T-cell (primary cell): ENCODE measurements at regions not wholly inside any gene's neighbourhood (a gene's known extent, or its start where the extent isn't known, plus 50 kb on each side); places are given as distances from the start of the nearest gene placed in this dataset.

ENCODE experiments used
- ATAC-seq, 4 experiments: fragments of 200-7000 bp in 3 of 4; fragments of 150-1000 bp in 1 of 4; cut with Tn5 transposase; replicated peaks in 1 of 4; 1 replicate in 3 of 4; 2 replicates in 1 of 4; pipeline ENCODE4 v1.10.0; 2021; ENCODE audit warnings: moderate library complexity in 3 of 4, mild to moderate bottlenecking in 2 of 4, moderate number of reproducible peaks in 1 of 4
- CTCF ChIA-PET, 2 donors: fragments of 300-600 bp; sonication (Branson Sonifier 250); formaldehyde crosslinking; loops; one replicate each; lab custom pipeline; 2022; ENCODE audit warnings: antibody characterized with exemption in 2 of 2; lab: Charles Lee
- POLR2A ChIA-PET, 2 donors: fragments of 300-600 bp; sonication (Branson Sonifier 250); formaldehyde crosslinking; loops; one replicate each; lab custom pipeline; 2022; ENCODE audit warnings: antibody characterized with exemption in 2 of 2; lab: Charles Lee
- DNase-seq, 35 experiments: peaks; one replicate each; pipeline versions ENCODE4 v3.0.0 to v3.0.0-alpha.2; 2013 to 2023
- H3K27ac ChIP-seq: one replicate; pipeline ENCODE4 v1.5.1; 2013; ENCODE audit warnings: low read length
- H3K27me3 ChIP-seq, 2 experiments: replicated peaks in 1 of 2; 1 replicate in 1 of 2; 2 replicates in 1 of 2; pipeline versions ENCODE4 v1.6.1 to v1.7.0; 2013; ENCODE audit warnings: low read length in 1 of 2, mixed read lengths in 1 of 2; ENCODE audit not compliant: control insufficient read depth in 2 of 2, insufficient read depth in 2 of 2; ENCODE audit errors: extremely low read depth in 1 of 2
- H3K36me3 ChIP-seq, 2 donors: 1 replicate in 1 of 2; 2 replicates in 1 of 2; pipeline versions ENCODE4 v1.6.1 to v1.7.0; 2013; ENCODE audit warnings: low read length in 1 of 2; ENCODE audit not compliant: control insufficient read depth in 2 of 2, insufficient read depth in 1 of 2; ENCODE audit errors: extremely low read depth in 1 of 2
- H3K4me1 ChIP-seq, 2 experiments: 1 replicate in 1 of 2; 2 replicates in 1 of 2; pipeline versions ENCODE4 v1.6.1 to v1.7.0; 2013; ENCODE audit warnings: low read length in 2 of 2, mixed read lengths in 1 of 2; ENCODE audit not compliant: insufficient read depth in 2 of 2, control insufficient read depth in 1 of 2; ENCODE audit errors: extremely low read depth in 1 of 2
- H3K4me3 ChIP-seq, 2 donors: 1 replicate in 1 of 2; 2 replicates in 1 of 2; pipeline versions ENCODE4 v1.5.1 to v1.7.0; 2013; ENCODE audit warnings: mild to moderate bottlenecking in 2 of 2, low read length in 1 of 2, moderate library complexity in 1 of 2; ENCODE audit not compliant: control insufficient read depth in 1 of 2; ENCODE audit errors: extremely low read depth in 1 of 2
- H3K9me3 ChIP-seq: 2 replicates; pipeline ENCODE4 v1.7.0; 2013
- H3K27ac Mint-ChIP-seq, 2 donors: one replicate each; pipeline ENCODE4 v1.8.0; 2020 to 2021; ENCODE audit warnings: mild to moderate bottlenecking in 2 of 2, mixed read lengths in 2 of 2
- H3K27me3 Mint-ChIP-seq, 2 donors: one replicate each; pipeline ENCODE4 v1.8.0; 2021 to 2022; ENCODE audit warnings: mixed read lengths in 2 of 2
- H3K36me3 Mint-ChIP-seq: one replicate; pipeline ENCODE4 v1.8.0; 2021; ENCODE audit warnings: mixed read lengths
- H3K4me1 Mint-ChIP-seq, 3 donors: one replicate each; pipeline ENCODE4 v1.8.0; 2020 to 2022; ENCODE audit warnings: mixed read lengths in 3 of 3, mild to moderate bottlenecking in 1 of 3
- H3K4me3 Mint-ChIP-seq, 3 donors: one replicate each; pipeline ENCODE4 v1.8.0; 2020 to 2022; ENCODE audit warnings: mild to moderate bottlenecking in 3 of 3, mixed read lengths in 3 of 3, moderate library complexity in 3 of 3
- H3K9me3 Mint-ChIP-seq, 3 donors: one replicate each; pipeline ENCODE4 v1.8.0; 2020 to 2022; ENCODE audit warnings: mixed read lengths in 3 of 3
- WGBS: methylation state at CpG from one replicate; pipeline ENCODE4 v1.1.5; 2013; ENCODE audit warnings: missing lambda C conversion rate; ENCODE audit not compliant: insufficient coverage; 5-methylcytosine and 5-hydroxymethylcytosine counted together

DNA sequence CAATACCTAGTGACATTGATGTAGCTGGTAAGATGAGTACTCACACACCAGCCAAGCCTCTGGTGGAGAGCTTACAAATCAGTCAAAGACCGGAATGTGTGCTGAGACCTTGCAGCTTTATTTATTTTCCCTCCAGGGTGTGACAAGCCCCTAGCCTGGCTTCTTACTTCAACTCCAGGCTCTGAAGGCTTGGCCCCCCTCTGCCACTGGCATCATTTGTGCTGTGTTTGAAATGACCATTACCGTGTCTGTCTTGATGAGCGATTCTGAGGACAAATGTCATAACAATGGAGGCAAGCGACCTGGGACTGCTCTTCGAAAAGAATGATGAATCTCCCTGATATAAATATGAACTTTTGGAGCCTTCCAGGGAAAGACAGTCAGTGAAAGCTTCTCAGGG is 749.9 kb upstream of the HS6ST1 start:
- Histone ChIP-seq H3K27me3 (no peaks in the 10 kb centered on the region), H3K4me1 (no peaks in the 10 kb centered on the region), H3K9me3 (no peaks in the 10 kb centered on the region), H3K4me3 (no peak overlapping the region), H3K36me3 (no peaks in the 10 kb centered on the region), H3K27ac (no peak overlapping the region)
- no peak for DNase-seq
- H3K36me3 Mint-ChIP-seq = no peaks in the 10 kb centered on the region
- no peaks in the 10 kb centered on the region for H3K9me3 Mint-ChIP-seq
- no peak overlapping the region for H3K4me3 Mint-ChIP-seq
- POLR2A ChIA-PET = no interaction called here
- no peaks in the 10 kb centered on the region for H3K27me3 Mint-ChIP-seq
- WGBS = 71% methylated on average over 1 of the region's 5 CpGs
- no peak overlapping the region for H3K27ac Mint-ChIP-seq
- ATAC-seq = no peak
- CTCF ChIA-PET = no interaction called here
- no peaks in the 10 kb centered on the region for H3K4me1 Mint-ChIP-seq

DNA sequence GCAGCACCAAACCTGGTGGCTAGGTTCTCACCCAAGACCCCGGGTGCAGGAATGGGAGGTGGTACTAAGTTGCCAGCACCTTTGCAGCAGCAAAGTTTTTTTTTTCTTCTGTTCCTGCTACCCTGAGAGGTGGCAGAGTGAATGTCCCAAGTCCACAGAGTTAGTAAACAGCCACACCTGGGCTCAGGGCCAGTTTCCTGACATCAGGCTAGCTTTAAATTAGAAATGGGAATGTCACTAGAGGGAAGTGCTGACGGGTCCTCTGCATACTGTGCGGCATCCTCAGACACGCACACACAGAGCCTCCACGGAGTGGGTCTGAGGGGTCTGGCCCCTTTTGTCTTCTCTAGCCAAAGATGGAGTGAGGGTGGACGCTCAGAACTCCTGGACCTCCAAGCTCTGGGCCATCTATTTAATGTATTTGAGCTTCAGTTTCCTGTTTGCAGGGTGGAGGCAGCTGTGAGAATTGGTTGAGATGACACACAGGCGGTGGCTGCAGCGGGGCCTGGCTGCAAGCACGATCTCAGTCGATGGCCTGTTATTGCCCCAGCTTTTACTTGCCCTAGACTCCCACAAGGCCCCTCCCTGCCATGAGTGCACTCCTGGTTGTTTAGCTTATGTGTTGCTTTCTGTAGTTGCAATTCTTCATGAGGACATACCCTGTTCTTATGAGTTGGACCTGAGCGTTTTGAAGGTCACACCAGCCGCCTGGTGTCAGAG is 751.4 kb upstream of the HS6ST1 start:
- Mint-ChIP-seq H3K4me3 (no peak overlapping the region), H3K36me3 (no peaks in the 10 kb centered on the region), H3K27me3 (no peaks in the 10 kb centered on the region), H3K4me1 (no peaks in the 10 kb centered on the region), H3K9me3 (no peaks in the 10 kb centered on the region), H3K27ac (no peak overlapping the region)
- H3K4me3 ChIP-seq = no peak overlapping the region
- no peaks in the 10 kb centered on the region for H3K9me3 ChIP-seq
- ChIA-PET POLR2A (no interaction called here), CTCF (no interaction called here)
- no peak for DNase-seq
- no peak overlapping the region for H3K27ac ChIP-seq
- no peaks in the 10 kb centered on the region for H3K4me1 ChIP-seq
- no peaks in the 10 kb centered on the region for H3K27me3 ChIP-seq
- no peak for ATAC-seq
- no peaks in the 10 kb centered on the region for H3K36me3 ChIP-seq
- 92% methylated on average over 6 of the region's 12 CpGs for whole genome bisulfite sequencing

DNA sequence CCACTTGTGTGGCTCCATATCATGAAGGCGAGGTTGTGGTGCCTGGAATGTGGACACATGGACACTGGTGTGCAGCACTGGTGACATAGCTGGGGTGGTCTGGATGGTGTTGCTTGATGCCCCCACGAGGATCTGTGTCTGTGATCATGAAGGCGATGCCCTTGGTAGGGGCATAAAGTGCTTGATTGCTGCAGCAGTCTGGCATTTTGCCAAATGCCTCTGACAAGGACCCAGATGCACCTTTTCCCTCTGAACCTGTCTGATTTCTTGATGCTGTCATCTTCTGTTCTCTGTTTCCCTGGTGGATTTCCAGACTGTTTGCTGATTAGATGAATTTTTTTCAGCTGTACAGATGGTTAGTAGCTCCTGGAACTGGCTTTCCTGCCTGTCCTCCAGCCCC is 752.0 kb upstream of the HS6ST1 start:
- Histone ChIP-seq H3K9me3 (no peaks in the 10 kb centered on the region), H3K4me3 (no peak overlapping the region), H3K27ac (no peak overlapping the region), H3K27me3 (no peaks in the 10 kb centered on the region), H3K36me3 (no peaks in the 10 kb centered on the region), H3K4me1 (no peaks in the 10 kb centered on the region)
- POLR2A ChIA-PET = no interaction called here
- no peaks in the 10 kb centered on the region for H3K36me3 Mint-ChIP-seq
- CTCF ChIA-PET = no interaction called here
- DNase-seq (no peak), ATAC-seq (no peak)
- H3K27ac Mint-ChIP-seq = no peak overlapping the region
- H3K9me3 Mint-ChIP-seq = no peaks in the 10 kb centered on the region
- H3K27me3 Mint-ChIP-seq = no peaks in the 10 kb centered on the region
- H3K4me1 Mint-ChIP-seq = no peaks in the 10 kb centered on the region
- WGBS = 55% methylated on average over 3 of the region's 3 CpGs
- H3K4me3 Mint-ChIP-seq = no peak overlapping the region

DNA sequence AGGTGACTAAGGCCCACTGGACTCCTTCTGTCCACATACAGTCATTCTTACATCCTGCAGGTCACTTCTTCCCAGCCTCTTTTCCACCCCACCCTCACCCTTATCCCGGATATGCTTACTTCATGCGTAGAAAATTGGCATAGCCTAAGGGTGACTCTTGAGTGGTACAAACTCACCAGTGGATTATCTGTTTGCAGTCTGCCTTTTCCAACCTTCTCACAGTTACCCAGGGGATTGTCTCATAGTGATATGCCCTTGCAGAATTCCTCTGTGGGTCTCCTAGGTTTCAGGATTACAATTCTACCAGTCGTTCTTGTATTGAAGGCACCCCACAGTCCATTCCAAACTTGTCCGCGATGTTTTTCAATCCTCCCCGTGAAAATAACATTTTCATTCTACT is 752.9 kb upstream of the HS6ST1 start:
- no peak overlapping the region for H3K27ac Mint-ChIP-seq
- no peaks in the 10 kb centered on the region for H3K27me3 Mint-ChIP-seq
- no peak for DNase-seq
- no peak overlapping the region for H3K4me3 Mint-ChIP-seq
- 85% methylated on average over 3 of the region's 6 CpGs for WGBS
- H3K9me3 ChIP-seq = no peaks in the 10 kb centered on the region
- no peak for ATAC-seq
- ChIA-PET POLR2A (no interaction called here), CTCF (no interaction called here)
- H3K4me1 Mint-ChIP-seq = no peaks in the 10 kb centered on the region
- no peak overlapping the region for H3K27ac ChIP-seq
- no peaks in the 10 kb centered on the region for H3K36me3 Mint-ChIP-seq
- no peaks in the 10 kb centered on the region for H3K36me3 ChIP-seq
- no peak overlapping the region for H3K4me3 ChIP-seq
- no peaks in the 10 kb centered on the region for H3K27me3 ChIP-seq
- no peaks in the 10 kb centered on the region for H3K9me3 Mint-ChIP-seq
- H3K4me1 ChIP-seq = no peaks in the 10 kb centered on the region

DNA sequence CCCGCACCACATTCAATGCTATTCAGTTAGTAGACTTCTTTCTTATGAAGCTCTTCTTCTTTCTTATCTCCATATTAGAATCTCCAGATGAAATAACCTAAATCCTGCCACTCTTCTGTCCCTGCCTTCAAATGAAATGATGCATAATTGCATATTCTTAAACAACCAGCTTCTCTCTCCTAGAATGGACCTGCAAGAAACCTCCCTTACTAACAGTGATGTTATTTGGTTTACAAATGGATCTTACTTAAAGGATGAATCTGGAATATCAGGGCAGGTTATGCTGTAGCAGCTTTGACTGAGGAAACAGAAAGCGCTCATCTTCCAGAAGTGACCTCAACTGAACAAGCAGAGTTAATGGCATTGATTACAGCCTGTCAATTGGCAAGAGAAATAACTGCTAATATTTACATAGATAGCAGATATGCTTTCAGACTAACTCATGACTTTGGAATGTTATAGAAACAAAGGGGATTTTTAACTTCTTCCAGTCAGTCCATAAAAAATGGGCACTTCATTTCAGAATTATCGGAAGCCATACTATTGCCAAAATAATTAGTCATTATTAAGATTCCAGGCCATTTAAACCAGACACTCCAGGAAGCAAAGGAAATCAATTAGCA is 755.7 kb upstream of the HS6ST1 start:
- H3K27me3 Mint-ChIP-seq = no peaks in the 10 kb centered on the region
- WGBS = 100% methylated on average over 1 of the region's 3 CpGs
- H3K4me3 Mint-ChIP-seq = no peak overlapping the region
- H3K27ac Mint-ChIP-seq = no peak overlapping the region
- POLR2A ChIA-PET = no interaction called here
- Histone ChIP-seq H3K36me3 (no peaks in the 10 kb centered on the region), H3K9me3 (no peaks in the 10 kb centered on the region), H3K27ac (no peak overlapping the region), H3K27me3 (no peaks in the 10 kb centered on the region), H3K4me3 (no peak overlapping the region), H3K4me1 (no peaks in the 10 kb centered on the region)
- no peaks in the 10 kb centered on the region for H3K36me3 Mint-ChIP-seq
- ATAC-seq = no peak
- DNase-seq = no peak
- H3K4me1 Mint-ChIP-seq = no peaks in the 10 kb centered on the region
- no peaks in the 10 kb centered on the region for H3K9me3 Mint-ChIP-seq
- CTCF ChIA-PET = no interaction called here

DNA sequence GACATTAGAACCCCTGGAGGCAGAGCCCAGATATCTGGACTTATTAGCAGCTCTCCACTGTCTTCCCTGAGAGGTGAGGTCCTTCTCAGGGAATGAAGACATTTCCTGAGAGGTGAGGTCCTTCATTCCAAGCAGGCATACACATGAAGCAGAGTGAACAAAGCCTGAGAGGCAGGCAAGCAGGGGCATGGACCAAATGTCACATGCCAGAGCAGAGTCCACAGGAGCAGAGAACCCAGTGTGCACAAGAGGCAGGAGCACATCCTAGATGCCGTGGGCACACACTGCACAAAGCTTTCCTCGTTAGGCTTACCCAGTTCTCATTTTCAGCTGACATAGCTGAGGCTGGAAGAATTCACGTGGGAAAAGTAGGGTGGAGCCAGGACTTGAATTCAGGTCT is 759.9 kb upstream of the HS6ST1 start:
- Mint-ChIP-seq H3K4me3 (no peak overlapping the region), H3K27ac (no peak overlapping the region), H3K27me3 (no peaks in the 10 kb centered on the region), H3K4me1 (no peaks in the 10 kb centered on the region), H3K9me3 (no peaks in the 10 kb centered on the region), H3K36me3 (no peaks in the 10 kb centered on the region)
- 67% methylated on average over 3 of the region's 3 CpGs for WGBS
- ATAC-seq (no peak), DNase-seq (no peak)
- Histone ChIP-seq H3K27me3 (no peaks in the 10 kb centered on the region), H3K9me3 (no peaks in the 10 kb centered on the region), H3K4me1 (no peaks in the 10 kb centered on the region), H3K36me3 (no peaks in the 10 kb centered on the region), H3K27ac (no peak overlapping the region), H3K4me3 (no peak overlapping the region)
- POLR2A ChIA-PET = no interaction called here
- CTCF ChIA-PET = no interaction called here
